GM23248 (cell line): ENCODE measurements at regions not wholly inside any gene's neighbourhood (a gene's known extent, or its start where the extent isn't known, plus 50 kb on each side); places are given as distances from the start of the nearest gene placed in this dataset.

Experiments used
- DNase-seq: peaks from one replicate; pipeline ENCODE4 v3.0.0-alpha.2; 2015
- H2AFZ ChIP-seq: fragments of 200-600 bp; sonication (generic); 2 replicates; pipeline ENCODE4 v1.6.1; 2016; ENCODE audit warnings: antibody characterized with exemption
- H3F3A ChIP-seq: fragments of 200-600 bp; sonication (generic); 2 replicates; pipeline ENCODE4 v1.6.1; 2016; ENCODE audit warnings: mild to moderate bottlenecking, antibody characterized with exemption, mixed run types; ENCODE audit not compliant: insufficient read depth
- H3K27ac ChIP-seq: fragments of 200-600 bp; sonication (generic); 2 replicates; pipeline ENCODE4 v1.5.1; 2016; ENCODE audit warnings: mild to moderate bottlenecking
- H3K27me3 ChIP-seq: fragments of 200-600 bp; sonication (generic); replicated peaks from 2 replicates; pipeline ENCODE4 v1.6.1; 2016; ENCODE audit warnings: mild to moderate bottlenecking; ENCODE audit not compliant: insufficient read depth
- H3K36me3 ChIP-seq: fragments of 200-600 bp; sonication (generic); 2 replicates; pipeline ENCODE4 v1.6.1; 2016; ENCODE audit warnings: low read depth, mild to moderate bottlenecking
- H3K4me1 ChIP-seq: fragments of 200-600 bp; sonication (generic); 2 replicates; pipeline ENCODE4 v1.6.1; 2016; ENCODE audit warnings: mild to moderate bottlenecking; ENCODE audit not compliant: insufficient read depth
- H3K4me2 ChIP-seq: fragments of 200-600 bp; sonication (generic); one replicate; pipeline ENCODE4 v1.6.1; 2016; ENCODE audit warnings: mild to moderate bottlenecking; ENCODE audit not compliant: unreplicated experiment
- H3K4me3 ChIP-seq: fragments of 200-600 bp; sonication (generic); 2 replicates; pipeline ENCODE4 v1.5.1; 2016; ENCODE audit warnings: mild to moderate bottlenecking
- H3K79me2 ChIP-seq: fragments of 200-600 bp; sonication (generic); 2 replicates; pipeline ENCODE4 v1.6.1; 2016; ENCODE audit warnings: mild to moderate bottlenecking; ENCODE audit not compliant: insufficient read depth
- H3K9ac ChIP-seq: fragments of 200-600 bp; sonication (generic); 2 replicates; pipeline ENCODE4 v1.6.1; 2016; ENCODE audit warnings: mild to moderate bottlenecking
- H3K9me2 ChIP-seq: fragments of 200-600 bp; sonication (generic); 2 replicates; pipeline ENCODE4 v1.6.1; 2016; ENCODE audit warnings: mixed run types, mild to moderate bottlenecking, moderate library complexity; ENCODE audit not compliant: insufficient read depth
- H3K9me3 ChIP-seq: fragments of 200-600 bp; sonication (generic); one replicate; pipeline ENCODE4 v1.6.1; 2017; ENCODE audit warnings: low read depth
- H4K20me1 ChIP-seq: fragments of 200-600 bp; sonication (generic); 2 replicates; pipeline ENCODE4 v1.6.0; 2016; ENCODE audit not compliant: insufficient read depth
- EZH2 ChIP-seq: fragments of 200-600 bp; sonication (generic); IDR thresholded peaks from 2 replicates; pipeline ENCODE4 v1.6.1; 2018; ENCODE audit warnings: antibody characterized with exemption, mild to moderate bottlenecking; ENCODE audit not compliant: insufficient read depth, poor library complexity, severe bottlenecking
- EZH2phosphoT487 ChIP-seq: fragments of 200-600 bp; sonication (generic); IDR thresholded peaks from 2 replicates; pipeline ENCODE4 v1.6.1; 2018; ENCODE audit warnings: antibody characterized with exemption, moderate library complexity, mild to moderate bottlenecking, low read depth; ENCODE audit not compliant: insufficient read depth
- WGBS, 2 experiments: methylation state at CpG; one replicate each; pipeline ENCODE4 v1.1.6; 2015 to 2017; ENCODE audit warnings: low lambda C conversion rate in 2 of 2, low coverage in 1 of 2; ENCODE audit errors: missing lambda C conversion rate in 2 of 2; 5-methylcytosine and 5-hydroxymethylcytosine counted together
- in situ Hi-C: fragments of 300-500 bp; cut with MboI; formaldehyde crosslinking; loops from 2 replicates; pipeline ENCODE4 v1.15.0; 2020

DNA sequence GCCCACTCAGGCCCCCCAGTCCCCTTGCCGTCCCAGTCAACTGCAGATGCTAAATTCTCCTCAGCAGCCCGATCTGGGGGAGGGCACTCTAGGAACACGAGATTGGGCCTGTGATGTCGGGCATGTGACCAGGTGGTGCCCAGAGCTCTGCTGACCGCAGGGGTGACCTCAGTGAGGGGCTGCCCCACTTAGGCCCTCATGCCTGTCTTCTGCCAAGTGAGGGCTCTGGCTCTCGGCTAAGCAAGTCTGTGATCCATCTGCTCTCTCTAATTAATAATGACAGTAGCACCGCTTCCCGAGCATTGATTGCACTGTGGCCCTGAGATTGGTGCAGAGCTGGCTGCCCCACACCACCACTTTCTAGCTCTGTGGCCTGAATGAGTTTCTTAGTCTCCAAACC lies 138.8 kb downstream of the MRM1 start:
- Histone ChIP-seq H3K4me3 (no peak overlapping the region), H3K9me2 (no peaks in the 10 kb centered on the region), H3K4me1 (no peaks in the 10 kb centered on the region), H2AFZ (no peak overlapping the region), H3K9me3 (no peaks in the 10 kb centered on the region), H3K27ac (no peak overlapping the region), H3K4me2 (no peak overlapping the region), H3F3A (no peaks in the 10 kb centered on the region), H3K36me3 (no peaks in the 10 kb centered on the region), H3K79me2 (no peaks in the 10 kb centered on the region), H3K9ac (no peak overlapping the region), H4K20me1 (no peaks in the 10 kb centered on the region), H3K27me3 (peaks cover 3% of the 10 kb centered on the region)
- in situ Hi-C loops: no loop called here
- TF ChIP-seq EZH2phosphoT487: no peak
- DNase-seq: no peak
- WGBS, 2 experiments: 49 to 63% methylated on average over 8 of the region's 8 CpGs

DNA sequence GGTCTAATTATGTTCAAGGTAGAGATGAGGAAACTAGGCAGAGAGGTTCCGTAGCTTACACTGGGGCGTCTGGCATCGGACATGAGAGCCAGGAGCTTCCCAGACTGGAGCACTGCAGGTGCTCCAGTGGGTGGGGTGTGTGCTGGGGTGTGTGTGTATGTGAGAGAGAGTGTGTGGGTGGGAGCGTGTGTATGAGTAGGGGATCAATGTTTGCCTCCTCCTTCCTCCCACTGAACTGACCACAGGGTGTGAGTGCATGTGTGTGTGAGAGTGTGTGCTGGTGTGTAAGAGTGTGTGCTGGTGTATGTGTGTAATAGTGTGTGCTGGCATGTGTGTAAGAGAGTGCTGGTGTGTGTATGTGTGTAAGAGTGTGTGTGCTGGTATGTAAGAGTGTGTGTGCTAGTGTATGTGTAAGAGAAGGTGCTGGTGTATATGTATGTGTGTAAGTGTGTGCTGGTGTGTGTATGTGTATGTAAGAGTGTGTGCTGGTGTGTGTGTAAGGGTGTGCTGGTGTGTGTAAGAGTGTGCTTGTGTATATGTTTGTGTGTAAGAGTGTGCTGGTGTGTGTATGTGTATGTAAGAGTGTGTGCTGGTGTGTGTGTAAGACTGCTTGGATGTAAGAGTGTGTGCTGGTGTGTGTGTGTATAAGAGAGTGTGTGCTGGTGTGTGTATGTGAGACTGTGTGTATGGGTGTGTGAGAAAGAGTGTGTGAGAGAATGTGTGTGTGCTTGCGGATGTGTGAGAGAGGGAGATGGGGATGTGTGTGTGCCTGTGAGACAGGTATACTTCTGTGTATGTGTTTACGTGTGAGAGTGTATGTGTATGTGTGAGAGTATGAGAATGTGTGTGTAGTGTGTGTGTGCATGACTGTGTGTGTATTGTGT lies 139.9 kb downstream of the MRM1 start:
- H3K4me2 ChIP-seq: no peak overlapping the region
- no peaks in the 10 kb centered on the region for H3K4me1 ChIP-seq
- H3K4me3 ChIP-seq: no peak overlapping the region
- no peaks in the 10 kb centered on the region for H3K9me2 ChIP-seq
- H3K27ac ChIP-seq: no peak overlapping the region
- TF ChIP-seq EZH2phosphoT487: no peak
- no peak for TF ChIP-seq EZH2
- H2AFZ ChIP-seq: no peak overlapping the region
- H3K36me3 ChIP-seq: no peaks in the 10 kb centered on the region
- no peaks in the 10 kb centered on the region for H4K20me1 ChIP-seq
- no peaks in the 10 kb centered on the region for H3K9me3 ChIP-seq
- no peaks in the 10 kb centered on the region for H3F3A ChIP-seq
- H3K79me2 ChIP-seq: no peaks in the 10 kb centered on the region
- H3K9ac ChIP-seq: no peak overlapping the region
- WGBS, 2 experiments: 58 to 59% methylated on average over 6 of the region's 6 CpGs
- in situ Hi-C loops: no loop called here
- peaks cover 3% of the 10 kb centered on the region for H3K27me3 ChIP-seq
- no peak for DNase-seq

DNA sequence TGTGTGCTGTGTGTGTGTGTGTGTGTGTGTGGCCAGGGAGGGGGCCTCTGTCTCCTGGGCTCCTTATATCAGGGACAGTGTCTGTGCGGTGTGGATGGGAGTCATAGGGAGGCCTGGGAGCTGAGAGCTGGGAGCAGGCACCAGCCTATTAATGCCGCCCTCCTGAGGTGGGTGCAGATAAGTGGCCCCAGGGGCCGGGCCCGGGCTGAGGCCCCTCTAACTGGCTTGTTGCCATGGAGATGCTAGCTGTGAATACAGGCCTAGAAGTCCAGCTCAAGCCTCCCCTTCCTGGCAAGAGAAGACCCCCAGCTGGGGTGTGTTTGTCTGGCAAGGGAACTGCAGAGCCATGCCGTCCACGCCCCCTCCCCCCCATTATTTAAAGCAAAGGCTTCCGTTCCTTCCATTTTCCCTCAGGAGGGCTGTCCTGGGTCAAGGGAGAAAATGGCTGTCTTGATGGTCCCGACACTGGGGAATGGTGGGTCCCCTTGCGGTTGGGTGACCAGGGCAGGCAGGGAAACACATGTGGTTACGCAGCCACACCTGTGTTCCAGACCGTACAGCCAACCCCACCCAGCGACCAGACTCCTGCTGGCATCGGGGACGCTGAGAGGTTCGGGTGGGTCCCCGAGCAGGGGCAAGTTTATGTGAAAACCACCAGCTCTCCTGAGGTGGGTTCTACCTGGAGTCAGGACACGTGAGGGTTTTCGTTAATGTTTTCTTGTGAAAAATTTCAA lies 141.1 kb downstream of the MRM1 start:
- no peaks in the 10 kb centered on the region for H3K9me3 ChIP-seq
- in situ Hi-C loops: no loop called here
- no peak overlapping the region for H2AFZ ChIP-seq
- 23 to 32% methylated on average over 16 of the region's 18 CpGs for WGBS, 2 experiments
- no peak overlapping the region for H3K4me3 ChIP-seq
- no peak overlapping the region for H3K27ac ChIP-seq
- no peaks in the 10 kb centered on the region for H3K9me2 ChIP-seq
- no peaks in the 10 kb centered on the region for H3K4me1 ChIP-seq
- peaks cover 3% of the 10 kb centered on the region for H3K27me3 ChIP-seq
- no peaks in the 10 kb centered on the region for H3F3A ChIP-seq
- TF ChIP-seq EZH2phosphoT487 (no peak), EZH2 (no peak)
- no peaks in the 10 kb centered on the region for H4K20me1 ChIP-seq
- H3K9ac ChIP-seq: no peak overlapping the region
- DNase-seq: no peak
- H3K79me2 ChIP-seq: no peaks in the 10 kb centered on the region
- no peak overlapping the region for H3K4me2 ChIP-seq
- H3K36me3 ChIP-seq: no peaks in the 10 kb centered on the region

DNA sequence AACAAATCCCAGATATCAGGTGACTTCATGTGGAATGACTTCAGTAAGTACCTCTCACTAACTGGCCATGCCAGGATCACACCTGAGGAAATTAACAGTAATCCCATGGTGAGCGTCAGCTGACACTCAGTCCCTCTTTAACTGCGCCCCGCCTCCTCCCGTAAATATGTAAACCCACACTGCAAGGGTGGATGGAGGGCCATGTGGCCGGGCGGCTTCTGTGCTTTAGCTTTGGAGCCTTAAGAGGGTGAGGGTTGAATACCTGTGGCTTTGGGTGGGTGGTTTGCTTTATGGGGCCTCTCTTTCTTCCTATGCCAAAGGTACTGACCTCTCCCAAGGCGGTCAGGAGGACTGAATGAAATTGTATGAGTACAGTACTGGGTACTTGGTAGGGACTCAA lies 141.7 kb downstream of the MRM1 start:
- H3K4me1 ChIP-seq: no peaks in the 10 kb centered on the region
- no peak overlapping the region for H2AFZ ChIP-seq
- H3K9me2 ChIP-seq: no peaks in the 10 kb centered on the region
- no peaks in the 10 kb centered on the region for H3K36me3 ChIP-seq
- H4K20me1 ChIP-seq: no peaks in the 10 kb centered on the region
- no peak overlapping the region for H3K4me3 ChIP-seq
- WGBS, 2 experiments: 50 to 54% methylated on average over 7 of the region's 7 CpGs
- DNase-seq: no peak
- in situ Hi-C loops: no loop called here
- TF ChIP-seq EZH2phosphoT487 (no peak), EZH2 (no peak)
- H3F3A ChIP-seq: no peaks in the 10 kb centered on the region
- no peak overlapping the region for H3K4me2 ChIP-seq
- no peaks in the 10 kb centered on the region for H3K79me2 ChIP-seq
- no peak overlapping the region for H3K9ac ChIP-seq
- H3K9me3 ChIP-seq: no peaks in the 10 kb centered on the region
- H3K27ac ChIP-seq: no peak overlapping the region
- peaks cover 3% of the 10 kb centered on the region; the same call in 1 of the 2 replicates for H3K27me3 ChIP-seq
